IMR-90 (cell line): ENCODE measurements at regions not wholly inside any gene's neighbourhood (a gene's known extent, or its start where the extent isn't known, plus 50 kb on each side); places are given as distances from the start of the nearest gene placed in this dataset.

Experiments used
- ATAC-seq: fragments of 200-7000 bp; cut with Tn5 transposase; 2 replicates; pipeline ENCODE4 v1.9.1; 2020; ENCODE audit warnings: low read depth, mild to moderate bottlenecking, moderate library complexity
- BruUV-seq: library from RNA; stranded (reverse); fragments of 400-500 nt; replicated peaks from 2 replicates; lab custom pipeline; 2021; lab: Mats Ljungman, UMichigan
- CTCF ChIA-PET: fragments of 300-600 bp; formaldehyde crosslinking; extraction: SDS; loops from one replicate; lab custom pipeline; 2021; ENCODE audit warnings: antibody characterized with exemption; lab: Yijun Ruan, JAX
- POLR2A ChIA-PET: fragments of 300-600 bp; sonication (Branson Sonifier 250); formaldehyde crosslinking; loops from one replicate; lab custom pipeline; 2022; ENCODE audit warnings: antibody characterized with exemption; ENCODE audit not compliant: unreplicated experiment; lab: Charles Lee
- DNase-seq: peaks from one replicate; pipeline ENCODE4 v3.0.0; 2013
- H2AFZ ChIP-seq: replicated peaks from 2 replicates; pipeline ENCODE3; 2013; ENCODE audit warnings: low read length, mild to moderate bottlenecking; ENCODE audit not compliant: poor library complexity
- H2AK5ac ChIP-seq: 2 replicates; pipeline ENCODE4 v1.6.1; 2013; ENCODE audit warnings: low read depth, low read length, inconsistent platforms
- H2AK9ac ChIP-seq: replicated peaks from 2 replicates; pipeline ENCODE3; 2013; ENCODE audit warnings: mild to moderate bottlenecking, low read depth, low read length, moderate library complexity; ENCODE audit not compliant: poor library complexity
- H2BK120ac ChIP-seq: 2 replicates; pipeline ENCODE4 v1.6.1; 2013; ENCODE audit warnings: low read depth, low read length, inconsistent platforms
- H2BK15ac ChIP-seq: 3 replicates; pipeline ENCODE4 v1.6.1; 2013; ENCODE audit warnings: low read depth, low read length, inconsistent platforms
- H2BK20ac ChIP-seq: 2 replicates; pipeline ENCODE4 v1.6.1; 2013; ENCODE audit warnings: low read depth, mild to moderate bottlenecking, inconsistent platforms, low read length, moderate library complexity
- H2BK5ac ChIP-seq: 2 replicates; pipeline ENCODE4 v1.6.1; 2013; ENCODE audit warnings: mild to moderate bottlenecking, low read depth, low read length, inconsistent platforms; ENCODE audit not compliant: poor library complexity, severe bottlenecking
- H3K14ac ChIP-seq: replicated peaks from 2 replicates; pipeline ENCODE4 v1.6.1; 2013; ENCODE audit warnings: low read depth, low read length, inconsistent platforms
- H3K18ac ChIP-seq: 2 replicates; pipeline ENCODE4 v1.6.1; 2013; ENCODE audit warnings: low read depth, low read length, control low read depth
- H3K23ac ChIP-seq: 2 replicates; pipeline ENCODE4 v1.6.1; 2013; ENCODE audit warnings: low read depth, low read length, inconsistent platforms
- H3K27ac ChIP-seq: 2 replicates; pipeline ENCODE4 v1.5.1; 2013; ENCODE audit warnings: mild to moderate bottlenecking, control low read depth, low read length; ENCODE audit not compliant: insufficient read depth
- H3K27me3 ChIP-seq: 2 replicates; pipeline ENCODE4 v1.6.1; 2013; ENCODE audit warnings: low read length; ENCODE audit not compliant: control insufficient read depth, insufficient read depth
- H3K36me3 ChIP-seq: 2 replicates; pipeline ENCODE4 v1.6.1; 2013; ENCODE audit warnings: low read length, mixed read lengths; ENCODE audit not compliant: control insufficient read depth, insufficient read depth
- H3K4ac ChIP-seq: 2 replicates; pipeline ENCODE4 v1.6.1; 2013; ENCODE audit warnings: low read depth, low read length, inconsistent platforms
- H3K4me1 ChIP-seq: 2 replicates; pipeline ENCODE4 v1.6.1; 2013; ENCODE audit warnings: low read length, mixed read lengths; ENCODE audit not compliant: control insufficient read depth, insufficient read depth
- H3K4me2 ChIP-seq: 2 replicates; pipeline ENCODE4 v1.6.1; 2013; ENCODE audit warnings: low read depth, mild to moderate bottlenecking, control low read depth, low read length, moderate library complexity
- H3K4me3 ChIP-seq: 2 replicates; pipeline ENCODE4 v1.5.1; 2013; ENCODE audit warnings: low read depth, mild to moderate bottlenecking, control low read depth, low read length, moderate library complexity; ENCODE audit not compliant: insufficient read depth
- H3K56ac ChIP-seq: 2 replicates; pipeline ENCODE4 v1.6.1; 2013; ENCODE audit warnings: low read length, inconsistent platforms; ENCODE audit not compliant: insufficient read depth; ENCODE audit errors: extremely low read depth
- H3K79me1 ChIP-seq, 2 experiments: 2 replicates each; pipeline ENCODE4 v1.6.1; 2013; ENCODE audit warnings: low read length in 2 of 2, inconsistent platforms in 1 of 2, low read depth in 1 of 2
- H3K9ac ChIP-seq: 2 replicates; pipeline ENCODE4 v1.6.1; 2013; ENCODE audit warnings: low read depth, low read length, control low read depth
- H3K9me1 ChIP-seq: 2 replicates; pipeline ENCODE4 v1.6.1; 2013; ENCODE audit warnings: low read length, inconsistent platforms; ENCODE audit not compliant: insufficient read depth
- H3K9me3 ChIP-seq: 2 replicates; pipeline ENCODE4 v1.6.1; 2013; ENCODE audit warnings: low read length; ENCODE audit not compliant: control insufficient read depth, insufficient read depth
- H4K20me1 ChIP-seq: 2 replicates; pipeline ENCODE4 v1.6.1; 2013; ENCODE audit warnings: low read length, inconsistent platforms; ENCODE audit not compliant: insufficient read depth
- H4K5ac ChIP-seq: 2 replicates; pipeline ENCODE4 v1.6.1; 2013; ENCODE audit warnings: mild to moderate bottlenecking, low read depth, low read length, control low read depth
- H4K8ac ChIP-seq, 2 experiments: 2 replicates each; pipeline ENCODE4 v1.6.1; 2013; ENCODE audit warnings: low read depth in 2 of 2, low read length in 2 of 2, control low read depth in 1 of 2, inconsistent platforms in 1 of 2
- H4K91ac ChIP-seq: 2 replicates; pipeline ENCODE4 v1.6.1; 2013; ENCODE audit warnings: low read depth, low read length, inconsistent platforms; ENCODE audit not compliant: insufficient read depth
- BHLHE40 ChIP-seq: fragments of 150-350 bp; IDR thresholded peaks from 2 replicates; pipeline ENCODE4 v1.6.1; 2016; ENCODE audit warnings: mild to moderate bottlenecking, low read depth, low read length
- MAZ ChIP-seq: IDR thresholded peaks from 2 replicates; pipeline ENCODE4 v1.6.1; 2012; ENCODE audit warnings: low read depth, mild to moderate bottlenecking, low read length, improper control_type of control experiment, moderate library complexity, borderline replicate concordance
- MXI1 ChIP-seq: IDR thresholded peaks from 2 replicates; pipeline ENCODE4 v1.6.1; 2012; ENCODE audit warnings: low read depth, mild to moderate bottlenecking, low read length, moderate library complexity, borderline replicate concordance
- NFE2L2 ChIP-seq: fragments of 150-350 bp; IDR thresholded peaks from 2 replicates; pipeline ENCODE4 v1.6.1; 2016; ENCODE audit warnings: low read depth, mild to moderate bottlenecking, low read length
- WGBS, 2 experiments: methylation state at CpG; one replicate each; pipeline versions ENCODE4 v1.1.5 to v1.1.7; 2013; ENCODE audit warnings: missing lambda C conversion rate in 2 of 2; ENCODE audit not compliant: insufficient read length in 1 of 2; ENCODE audit errors: extremely low coverage in 2 of 2; 5-methylcytosine and 5-hydroxymethylcytosine counted together
- dilution Hi-C: fragments of 300-500 bp; cut with HindIII; formaldehyde crosslinking; loops from one replicate; pipeline ENCODE4 v1.14.3; 2018; ENCODE audit warnings: low sequenced_read_pairs; ENCODE audit not compliant: unreplicated experiment
- in situ Hi-C: fragments of 300-500 bp; cut with MboI; formaldehyde crosslinking; loops from 3 replicates; pipeline ENCODE4 v1.14.3; 2019; ENCODE audit warnings: low sequenced_read_pairs, inconsistent platforms, mixed read lengths
- intact Hi-C: fragments of 100-400 bp; cut with micrococcal nuclease; formaldehyde crosslinking; loops from 2 replicates; pipeline ENCODE4 v1.10.0; 2022
- TF ChIP-seq, protein P1 (sequence below): conservative IDR thresholded peaks from 2 replicates; pipeline ENCODE4 v1.5.1; 2012; ENCODE audit warnings: mild to moderate bottlenecking, low read depth, low read length, improper control_type of control experiment

DNA sequence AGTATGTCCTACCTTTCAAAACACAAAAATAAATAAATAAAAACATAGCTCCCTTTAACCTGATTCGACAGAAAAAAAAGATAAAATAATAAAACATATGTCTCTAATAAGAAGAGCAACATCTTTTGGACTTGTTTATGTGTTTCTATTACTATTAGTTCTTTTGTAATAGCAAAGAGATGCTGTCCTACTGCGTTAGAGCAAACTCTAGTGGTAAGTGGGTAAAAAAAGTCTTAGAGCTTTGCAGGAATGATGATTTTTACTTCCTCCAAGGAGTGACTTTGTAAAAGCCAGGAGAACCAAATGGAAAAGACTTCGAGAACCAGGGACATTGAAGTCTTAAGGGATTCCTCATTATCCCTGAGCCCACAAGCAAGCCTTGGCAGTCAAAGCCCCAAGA lies 450.1 kb downstream of the METTL4 start:
- Histone ChIP-seq H3K56ac (no peak overlapping the region), H3K4me1 (no peaks in the 10 kb centered on the region), H3K4ac (no peak overlapping the region), H3K36me3 (no peaks in the 10 kb centered on the region), H3K9me1 (no peaks in the 10 kb centered on the region), H2AFZ (no peak overlapping the region), H2BK20ac (no peak overlapping the region), H2BK5ac (no peak overlapping the region), H3K4me3 (no peak overlapping the region), H4K91ac (no peak overlapping the region), H2BK120ac (no peak overlapping the region), H3K23ac (no peak overlapping the region), H3K79me1 (no peaks in the 10 kb centered on the region), H2AK9ac (no peak overlapping the region), H3K27me3 (no peaks in the 10 kb centered on the region), H3K9ac (no peak overlapping the region), H3K27ac (no peak overlapping the region), H3K14ac (no peak overlapping the region), H2AK5ac (no peak overlapping the region), H3K18ac (no peak overlapping the region), H3K4me2 (no peak overlapping the region), H4K5ac (no peak overlapping the region), H3K9me3 (no peaks in the 10 kb centered on the region), H2BK15ac (no peak overlapping the region), H4K8ac (no peak overlapping the region), H4K20me1 (no peaks in the 10 kb centered on the region)
- dilution Hi-C loops: no loop called here
- ATAC-seq (no peak), DNase-seq (no peak)
- in situ Hi-C loops: no loop called here
- BruUV-seq: no TSS peak
- TF ChIP-seq MAZ (no peak), NFE2L2 (no peak), MXI1 (no peak), BHLHE40 (no peak)
- TF ChIP-seq, protein P1, sequence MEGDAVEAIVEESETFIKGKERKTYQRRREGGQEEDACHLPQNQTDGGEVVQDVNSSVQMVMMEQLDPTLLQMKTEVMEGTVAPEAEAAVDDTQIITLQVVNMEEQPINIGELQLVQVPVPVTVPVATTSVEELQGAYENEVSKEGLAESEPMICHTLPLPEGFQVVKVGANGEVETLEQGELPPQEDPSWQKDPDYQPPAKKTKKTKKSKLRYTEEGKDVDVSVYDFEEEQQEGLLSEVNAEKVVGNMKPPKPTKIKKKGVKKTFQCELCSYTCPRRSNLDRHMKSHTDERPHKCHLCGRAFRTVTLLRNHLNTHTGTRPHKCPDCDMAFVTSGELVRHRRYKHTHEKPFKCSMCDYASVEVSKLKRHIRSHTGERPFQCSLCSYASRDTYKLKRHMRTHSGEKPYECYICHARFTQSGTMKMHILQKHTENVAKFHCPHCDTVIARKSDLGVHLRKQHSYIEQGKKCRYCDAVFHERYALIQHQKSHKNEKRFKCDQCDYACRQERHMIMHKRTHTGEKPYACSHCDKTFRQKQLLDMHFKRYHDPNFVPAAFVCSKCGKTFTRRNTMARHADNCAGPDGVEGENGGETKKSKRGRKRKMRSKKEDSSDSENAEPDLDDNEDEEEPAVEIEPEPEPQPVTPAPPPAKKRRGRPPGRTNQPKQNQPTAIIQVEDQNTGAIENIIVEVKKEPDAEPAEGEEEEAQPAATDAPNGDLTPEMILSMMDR: no peak
- CTCF ChIA-PET: interaction anchor here (0.7 to 1.0 kb wide), 2 partner anchors 9 to 17 kb away, joined by 3 to 5 read pairs; no protein-coding TSS in a partner anchor
- POLR2A ChIA-PET: no interaction called here
- intact Hi-C loops: no loop called here
- WGBS, 2 experiments: no CpG with 5 or more reads among the region's 3 CpGs
